ENCODE measurements at regions not wholly inside any gene's neighbourhood (a gene's known extent, or its start where the extent isn't known, plus 50 kb on each side); places are given as distances from the start of the nearest gene placed in this dataset.

DNA sequence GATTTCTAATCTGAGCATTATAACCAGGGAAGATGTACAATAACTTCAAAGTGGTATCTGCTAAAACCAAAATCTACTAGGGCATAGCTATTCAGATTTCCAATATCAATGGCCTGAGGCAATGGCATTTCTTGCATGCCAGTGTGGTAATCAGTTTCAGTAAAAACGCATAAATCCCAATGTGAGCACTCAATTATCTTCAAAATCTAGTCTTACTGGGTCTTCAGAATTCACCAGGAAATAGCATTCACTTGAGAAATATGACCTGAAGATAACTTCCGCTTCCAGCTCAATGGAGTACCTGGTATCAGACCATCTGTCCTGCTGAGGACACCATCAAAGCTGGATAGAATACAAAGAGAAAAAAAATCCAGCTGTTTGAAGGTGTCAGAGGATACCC lies 72.4 kb downstream of the TRIL start:
- no peak overlapping the region for H3K23ac ChIP-seq (ENCODE audit: low read depth, low read length)

More for the DNA sequence above, 72.4 kb downstream of the TRIL start:
- ChIA-PET CTCF (no interaction called here), POLR2A (ENCODE audit: unreplicated experiment) (no interaction called here)
- H3K4me1 ChIP-seq (ENCODE audit: control insufficient read depth, insufficient read depth, low read length): no peaks in the 10 kb centered on the region
- H2BK15ac ChIP-seq (ENCODE audit: low read depth, low read length): no peak overlapping the region
- in situ Hi-C loops (cut with MboI; ENCODE audit: low sequenced_read_pairs) (no loop called here), dilution Hi-C loops (cut with HindIII; ENCODE audit: low sequenced_read_pairs, unreplicated experiment) (no loop called here), intact Hi-C loops (cut with micrococcal nuclease) (no loop called here)
- H3K9ac ChIP-seq (ENCODE audit: low read depth, low read length): no peak overlapping the region
- no peak overlapping the region for H2BK5ac ChIP-seq (ENCODE audit: low read depth, low read length, poor library complexity, severe bottlenecking)
- no peaks in the 10 kb centered on the region for H4K20me1 ChIP-seq (ENCODE audit: insufficient read depth, low read length)
- no peak overlapping the region for H3K18ac ChIP-seq (ENCODE audit: low read depth, low read length)
- no peak overlapping the region for H3K27ac ChIP-seq (ENCODE audit: insufficient read depth, low read length)
- H2AK9ac ChIP-seq (replicated peaks; ENCODE audit: low read depth, low read length, poor library complexity): no peak overlapping the region
- no peak overlapping the region for H4K91ac ChIP-seq (ENCODE audit: insufficient read depth, low read depth, low read length)
- no peak overlapping the region for H4K8ac ChIP-seq (ENCODE audit: low read depth in 2 of 2, low read length in 2 of 2)
- TF ChIP-seq NFE2L2 (IDR thresholded peaks at IDR 0.05; ENCODE audit: low read depth, low read length): no peak
- no peak for TF ChIP-seq POLR2A (IDR thresholded peaks at IDR 0.05; ENCODE audit: low read depth, low read length)
- no peak overlapping the region for H4K5ac ChIP-seq (ENCODE audit: low read depth, low read length)
- BruUV-seq (replicated peaks): no TSS peak
- peaks cover 10% of the 10 kb centered on the region for H3K27me3 ChIP-seq (ENCODE audit: control insufficient read depth, insufficient read depth, low read length)
- no peak overlapping the region for H3K56ac ChIP-seq (ENCODE audit: extremely low read depth, insufficient read depth, low read length)
- H2BK20ac ChIP-seq (ENCODE audit: low read depth, low read length): no peak overlapping the region
- no CpG with 5 or more reads among the region's 2 CpGs for WGBS, 2 experiments (ENCODE audit: extremely low coverage in 2 of 2, insufficient read length in 1 of 2)
- DNase-seq (no peak), ATAC-seq (ENCODE audit: low read depth) (no peak)
- no peaks in the 10 kb centered on the region for H3K9me1 ChIP-seq (ENCODE audit: insufficient read depth, low read length)
- H3K79me1 ChIP-seq (ENCODE audit: low read depth in 1 of 2, low read length in 2 of 2): no peaks in the 10 kb centered on the region
- no peak overlapping the region for H2BK120ac ChIP-seq (ENCODE audit: low read depth, low read length)
- no peak overlapping the region for H3K4me3 ChIP-seq (ENCODE audit: insufficient read depth, low read depth, low read length)
- H3K36me3 ChIP-seq (ENCODE audit: control insufficient read depth, insufficient read depth, low read length): no peaks in the 10 kb centered on the region
- no peak overlapping the region for H3K4ac ChIP-seq (ENCODE audit: low read depth, low read length)
- no peak overlapping the region for H3K4me2 ChIP-seq (ENCODE audit: low read depth, low read length)
- H3K14ac ChIP-seq (replicated peaks; ENCODE audit: low read depth, low read length): no peak overlapping the region
- no peak overlapping the region for H2AK5ac ChIP-seq (ENCODE audit: low read depth, low read length)
- H3K9me3 ChIP-seq (ENCODE audit: control insufficient read depth, insufficient read depth, low read length): no peaks in the 10 kb centered on the region
- no peak overlapping the region for H2AFZ ChIP-seq (replicated peaks; ENCODE audit: low read length, poor library complexity)

All from IMR-90 (cell line).